GM18520 (cell line): ENCODE measurements at regions not wholly inside any gene's neighbourhood (a gene's known extent, or its start where the extent isn't known, plus 50 kb on each side); places are given as distances from the start of the nearest gene placed in this dataset.

Source experiments
- ATAC-seq: cut with Tn5 transposase; IDR thresholded peaks from one replicate; pipeline ENCODE4 v1.9.1; 2021; ENCODE audit not compliant: unreplicated experiment

GRCh38 chr1:244339073-244339692 is 112.5 kb downstream of the ADSS2 start:
- no peak for ATAC-seq

DNA sequence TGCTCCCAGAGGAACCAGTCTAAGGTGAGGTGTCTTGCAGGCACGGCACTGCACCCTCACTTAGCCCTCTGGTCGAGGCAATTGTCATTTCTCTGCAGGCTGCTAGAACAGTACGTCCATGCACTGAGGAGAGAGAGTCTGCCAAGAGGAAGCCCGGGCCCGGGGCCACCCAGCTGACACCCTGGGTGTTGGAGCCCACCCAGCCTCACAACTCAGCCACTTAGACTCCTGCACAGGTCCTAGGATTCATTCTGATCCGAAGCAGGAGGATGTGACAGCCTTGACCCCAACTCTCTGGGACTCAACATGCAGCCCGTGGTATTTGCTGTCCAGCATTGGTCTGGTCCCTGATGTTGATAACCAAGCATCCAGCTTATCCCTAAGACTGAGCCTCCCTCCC is 111.9 kb downstream of the ADSS2 start:
- ATAC-seq, result no peak

GRCh38 chr1:244340396-244340795 is 111.3 kb downstream of the ADSS2 start:
- ATAC-seq, result no peak

- no peak for ATAC-seq
Measured at GRCh38 chr1:244341455-244342450, 110.0 kb downstream of the ADSS2 start.

- ATAC-seq, result no peak
Measured at GRCh38 chr1:244344001-244344400, 107.7 kb downstream of the ADSS2 start.

DNA sequence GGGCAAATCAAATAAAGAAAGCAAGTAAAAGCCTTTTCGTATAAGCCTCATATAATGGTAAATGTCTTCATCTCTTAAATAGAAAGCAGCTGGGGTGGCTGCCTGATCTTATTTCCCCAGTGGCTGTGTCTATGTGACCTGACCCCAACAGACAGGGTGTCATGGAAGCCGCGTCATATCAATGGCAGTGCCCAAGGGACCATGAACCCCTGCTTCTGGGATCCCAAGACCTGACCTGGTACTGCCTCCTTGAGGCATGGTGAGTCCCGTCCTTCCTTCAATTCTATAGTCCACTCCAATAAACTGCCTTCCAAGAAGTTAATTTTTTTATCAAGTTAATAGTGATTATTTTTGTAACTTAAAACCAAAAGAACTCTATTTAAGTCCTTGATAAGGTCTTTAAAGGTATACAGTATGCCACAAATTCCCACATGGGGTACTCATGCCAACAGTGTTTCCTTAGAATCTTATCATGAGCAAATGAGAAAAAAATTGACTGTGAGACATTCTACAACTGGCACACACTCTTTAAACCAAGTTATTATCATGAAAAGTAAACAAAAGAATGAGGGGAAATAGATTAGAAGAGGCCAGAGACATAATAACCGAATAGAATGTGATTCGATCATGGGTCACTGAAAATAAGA is 104.6 kb downstream of the ADSS2 start:
- no peak for ATAC-seq

- ATAC-seq, result no peak
Measured at GRCh38 chr1:244347942-244348341, 103.8 kb downstream of the ADSS2 start.

- no peak for ATAC-seq
Measured at GRCh38 chr1:244349103-244349531, 102.6 kb downstream of the ADSS2 start.

DNA sequence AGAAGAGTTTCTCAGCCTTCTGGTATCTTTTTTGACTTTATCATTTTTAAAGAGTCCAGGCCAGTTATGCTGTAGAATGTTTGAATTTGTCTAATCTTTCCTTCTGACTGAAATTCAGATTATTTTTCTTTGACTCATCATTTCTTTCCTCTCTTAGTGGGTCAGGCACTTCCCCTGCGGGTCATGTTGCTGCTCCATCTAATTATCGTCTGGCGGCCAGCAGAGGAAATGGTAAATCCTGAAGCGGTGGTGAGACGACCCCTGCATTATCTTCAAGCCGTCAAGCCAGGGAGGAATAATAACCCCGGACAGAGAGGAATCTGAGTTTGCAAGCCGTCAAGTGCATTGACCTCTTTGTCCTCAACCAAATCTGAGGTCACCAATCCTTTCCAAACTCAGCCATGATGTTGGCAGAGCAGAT is 102.1 kb downstream of the ADSS2 start:
- no peak for ATAC-seq

DNA sequence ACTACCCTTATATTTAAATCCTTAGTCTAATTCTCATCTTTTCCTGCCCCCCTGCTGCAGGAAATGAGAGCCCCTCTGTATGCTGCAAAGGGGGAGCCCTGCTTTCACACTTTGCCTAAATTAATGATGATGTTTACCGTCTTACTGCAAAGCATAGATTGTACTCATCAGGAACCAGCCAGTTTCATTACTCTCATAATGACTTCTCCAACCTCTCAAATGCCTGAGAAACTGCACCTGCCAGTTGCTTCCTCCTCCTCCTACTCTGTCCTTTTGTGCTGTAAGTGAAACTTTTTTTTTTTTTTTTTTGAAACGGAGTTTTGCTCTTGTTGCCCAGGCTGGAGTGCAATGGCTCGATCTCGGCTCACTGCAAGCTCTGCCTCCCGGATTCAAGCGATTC is 101.7 kb downstream of the ADSS2 start:
- ATAC-seq, result peak; percentile 76

DNA sequence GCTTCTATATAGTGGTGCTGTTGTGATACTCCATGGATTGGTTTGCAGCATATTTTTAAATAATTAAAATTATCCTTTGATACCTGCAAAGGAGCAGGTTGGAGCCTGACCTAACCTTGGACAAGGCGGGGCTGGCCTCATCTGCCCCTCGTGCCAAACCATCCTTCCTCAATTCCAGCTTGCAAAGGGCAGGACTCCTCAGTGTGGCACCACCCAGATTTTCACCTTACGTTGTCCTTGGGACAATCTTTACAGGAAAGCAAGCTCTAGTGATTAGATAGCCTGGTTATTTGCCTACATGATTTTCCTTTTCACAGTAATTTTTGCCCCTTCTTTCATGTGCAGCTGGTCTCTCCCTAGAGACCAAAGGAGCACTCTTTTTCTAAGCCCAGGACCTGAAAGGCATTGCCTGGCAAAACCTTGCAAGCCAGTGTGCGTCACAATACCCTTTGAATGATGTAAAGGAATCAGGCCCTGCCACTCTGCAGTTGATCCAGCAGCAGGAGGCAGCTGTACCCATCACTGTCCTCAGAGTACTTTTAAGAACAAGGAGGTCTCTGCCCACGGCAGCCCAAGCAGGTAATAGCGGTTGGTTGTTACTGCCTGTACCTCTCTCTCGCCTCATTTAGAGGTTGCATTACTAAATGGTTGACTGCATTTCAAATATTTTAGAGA is 99.4 kb downstream of the ADSS2 start:
- ATAC-seq, result no peak

GRCh38 chr1:244353551-244354091 is 98.1 kb downstream of the ADSS2 start:
- peak; percentile 54 for ATAC-seq

DNA sequence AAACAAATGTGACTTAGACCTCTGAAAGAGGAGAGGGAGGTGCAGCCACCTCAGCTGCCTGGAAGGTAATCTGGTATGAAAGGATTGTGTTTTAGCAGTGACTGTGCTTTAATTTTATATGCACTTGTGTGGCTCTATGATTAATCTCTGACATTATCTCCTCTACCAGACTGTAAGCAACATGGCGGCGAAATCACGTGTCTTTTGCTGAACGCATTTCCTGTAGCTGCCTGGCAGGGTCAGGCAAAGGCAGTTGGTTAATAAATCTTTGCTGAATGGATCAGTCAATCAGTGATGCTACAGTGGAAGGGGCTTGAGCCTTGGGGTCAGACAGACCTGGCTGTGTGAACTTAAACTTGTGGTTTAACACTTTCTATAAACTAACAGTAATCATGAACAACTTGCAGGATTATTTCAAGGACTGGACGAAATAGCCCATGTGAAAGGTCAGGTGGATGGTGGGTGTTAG is 96.9 kb downstream of the ADSS2 start:
- no peak for ATAC-seq

- no peak for ATAC-seq
Measured at GRCh38 chr1:244356376-244356775, 95.3 kb downstream of the ADSS2 start.
